SHP77 (cell line): ENCODE measurements at regions not wholly inside any gene's neighbourhood (a gene's known extent, or its start where the extent isn't known, plus 50 kb on each side); places are given as distances from the start of the nearest gene placed in this dataset.
"Not testable (repeated sequence)": the region's sequence is repeated elsewhere in the genome, so short reads cannot be mapped to it uniquely, and the experiment has no call there.

Source experiments
- DNase-seq, 2 experiments: peaks; one replicate each; lab custom pipeline; 2025; lab: John Stamatoyannopoulos, UW

GRCh38 chr6:50337532-50338122 lies 287.9 kb upstream of the DEFB112 start:
- DNase-seq = no peak

DNA sequence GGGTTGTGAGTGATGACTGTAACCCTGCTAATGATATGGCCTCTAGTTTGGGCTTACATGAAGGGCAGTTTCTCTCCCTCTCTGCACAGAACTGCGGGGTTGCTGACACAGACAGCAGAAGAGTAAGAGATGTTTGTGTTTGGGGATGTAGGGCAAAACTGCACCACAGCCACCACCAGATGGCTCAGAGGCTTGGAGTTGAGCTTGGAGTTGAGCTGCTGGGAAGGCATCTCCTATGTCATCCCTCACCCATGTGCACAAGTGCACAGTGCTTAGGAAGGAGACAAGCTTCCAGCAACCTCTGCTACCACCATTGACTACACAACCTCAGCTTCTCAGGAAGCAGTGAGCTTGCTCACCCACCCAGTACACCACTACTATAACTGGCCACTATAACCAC lies 303.9 kb upstream of the DEFB112 start:
- peak in 1 of 2 experiments; percentile 1 for DNase-seq

GRCh38 chr6:50358113-50358512 lies 308.4 kb upstream of the DEFB112 start:
- no peak for DNase-seq

GRCh38 chr6:50361641-50362331 lies 312.1 kb upstream of the DEFB112 start:
- DNase-seq = no peak

GRCh38 chr6:50362706-50363105 lies 313.0 kb upstream of the DEFB112 start:
- no peak for DNase-seq

GRCh38 chr6:50369996-50370395 lies 320.3 kb upstream of the DEFB112 start:
- DNase-seq = no peak

DNA sequence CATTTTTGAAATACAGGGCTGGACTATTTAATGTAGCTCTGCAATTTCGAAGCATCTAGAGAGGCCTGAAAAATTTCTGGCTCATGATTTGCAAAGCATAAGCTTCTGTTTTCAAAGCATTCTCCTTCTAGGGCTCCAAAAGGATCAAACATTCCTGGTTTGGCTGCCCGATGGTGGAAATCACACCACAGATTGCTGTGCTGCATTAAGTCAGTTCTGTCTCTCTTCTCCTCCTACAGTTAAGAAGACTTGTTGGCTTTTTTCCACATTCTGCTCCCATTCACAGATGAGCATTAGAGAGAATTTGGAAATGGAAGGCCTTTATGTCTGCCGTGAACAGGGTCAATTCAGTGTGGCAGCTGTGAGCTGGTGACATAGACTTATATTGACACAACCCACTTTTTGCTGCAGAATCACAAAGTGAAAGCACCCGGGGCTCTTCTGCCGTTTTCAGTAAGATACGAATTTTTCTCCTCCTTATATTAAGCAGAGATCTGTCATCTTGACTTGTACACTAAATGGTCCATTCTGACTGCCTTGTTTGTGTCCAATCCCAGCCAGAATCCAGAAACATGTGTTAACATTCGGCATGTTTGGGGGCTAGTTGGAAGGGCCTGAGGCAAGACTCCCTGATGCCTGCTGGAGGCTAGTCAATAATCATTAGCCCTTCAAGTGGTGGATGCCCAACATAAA lies 330.8 kb upstream of the DEFB112 start:
- DNase-seq = peak in 1 of 2 experiments; percentile 16

GRCh38 chr6:50381099-50381415 lies 331.3 kb upstream of the DEFB112 start:
- peak in 1 of 2 experiments; percentile 29 for DNase-seq

DNA sequence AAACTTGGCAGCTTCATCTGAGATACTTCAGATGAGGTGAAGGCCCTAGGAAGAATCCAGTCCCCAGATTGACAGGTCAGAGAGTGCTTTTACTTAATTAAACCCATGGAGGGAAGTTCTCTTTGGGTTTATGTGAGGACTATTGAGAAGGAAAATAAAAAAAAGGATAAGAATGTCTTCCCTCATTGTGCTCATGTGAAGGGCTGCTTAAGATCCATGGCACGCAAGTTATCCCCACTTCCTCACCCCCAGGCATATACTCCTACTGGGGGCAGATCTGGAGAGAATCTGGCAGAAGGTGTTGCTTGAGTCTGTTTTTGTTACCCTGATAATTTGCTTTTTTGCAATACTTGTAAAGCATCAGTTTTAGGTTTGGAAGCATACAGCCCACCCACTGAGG lies 322.9 kb upstream of the TFAP2D start:
- no peak for DNase-seq

DNA sequence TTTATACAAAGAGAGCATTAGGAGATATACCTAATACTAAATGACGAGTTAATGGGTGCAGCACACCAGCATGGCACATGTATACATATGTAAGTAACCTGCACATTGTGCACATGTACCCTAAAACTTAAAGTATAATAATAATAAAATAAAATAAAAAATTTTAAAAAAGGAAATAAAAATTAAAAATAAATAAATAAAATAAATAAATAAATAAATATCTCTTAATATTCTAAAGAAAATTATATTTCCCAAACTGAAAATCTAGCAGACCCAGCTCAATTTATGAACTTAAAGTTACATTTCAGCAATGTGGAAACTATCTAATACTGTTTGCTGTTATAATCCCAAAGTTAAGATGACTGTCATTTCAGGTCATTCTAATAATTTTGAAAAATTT lies 319.2 kb upstream of the TFAP2D start:
- not testable (repeated sequence) for DNase-seq

DNA sequence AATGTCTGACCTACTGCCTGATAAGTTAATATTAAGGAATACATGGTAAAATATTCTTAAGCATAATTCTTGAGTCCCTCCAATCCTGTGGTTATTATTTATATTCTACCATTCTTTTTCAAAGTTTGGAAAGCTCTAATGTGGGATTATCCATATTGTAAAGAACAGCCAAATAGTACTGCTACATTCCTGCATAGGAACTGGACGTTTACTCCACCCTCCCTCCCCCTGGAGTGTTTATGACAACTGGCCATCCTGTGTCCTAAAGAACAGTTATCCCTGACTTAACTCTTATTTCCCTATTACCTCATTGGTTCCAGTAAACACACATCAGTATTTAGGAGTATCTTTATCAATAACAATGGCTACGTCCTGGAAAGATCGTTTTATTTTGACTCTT lies 308.7 kb upstream of the TFAP2D start:
- no peak for DNase-seq

DNA sequence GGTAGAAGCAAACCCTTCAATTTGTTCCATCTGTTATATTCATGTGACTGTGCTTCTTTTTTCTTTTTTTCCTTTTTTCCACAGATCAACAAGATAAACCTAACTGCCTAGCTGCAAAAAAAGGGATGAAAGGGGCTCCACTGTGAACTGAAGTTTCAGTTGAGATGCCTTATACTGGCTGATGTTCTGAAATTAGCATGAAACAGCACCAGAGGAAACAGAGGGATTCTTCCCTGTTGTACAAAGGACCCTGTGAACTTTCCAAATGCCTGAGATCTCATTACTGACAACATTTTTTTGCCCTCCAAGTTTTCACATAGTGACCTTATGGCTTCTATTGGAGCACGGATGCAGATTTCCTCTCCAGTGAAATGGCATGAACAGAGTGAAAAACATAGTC lies 302.7 kb upstream of the TFAP2D start:
- DNase-seq = no peak

DNA sequence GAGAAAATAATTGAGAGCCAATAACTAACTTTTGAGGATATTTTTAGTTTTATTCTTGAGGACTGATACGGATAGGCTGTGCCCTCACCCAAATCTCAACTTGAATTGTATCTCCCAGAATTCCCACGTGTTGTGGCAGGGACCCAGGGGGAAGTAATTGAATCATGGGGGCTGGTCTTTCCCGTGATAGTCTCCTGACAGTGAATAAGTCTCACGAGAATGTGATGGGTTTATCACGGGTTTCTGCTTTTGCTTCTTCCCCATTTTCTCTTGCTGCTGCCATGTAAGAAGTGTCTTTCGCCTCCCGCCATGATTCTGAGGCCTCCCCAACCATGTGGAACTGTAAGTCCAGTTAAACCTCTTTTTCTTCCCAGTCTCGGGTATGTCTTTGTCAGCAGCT lies 292.3 kb upstream of the TFAP2D start:
- DNase-seq = not testable (repeated sequence)

DNA sequence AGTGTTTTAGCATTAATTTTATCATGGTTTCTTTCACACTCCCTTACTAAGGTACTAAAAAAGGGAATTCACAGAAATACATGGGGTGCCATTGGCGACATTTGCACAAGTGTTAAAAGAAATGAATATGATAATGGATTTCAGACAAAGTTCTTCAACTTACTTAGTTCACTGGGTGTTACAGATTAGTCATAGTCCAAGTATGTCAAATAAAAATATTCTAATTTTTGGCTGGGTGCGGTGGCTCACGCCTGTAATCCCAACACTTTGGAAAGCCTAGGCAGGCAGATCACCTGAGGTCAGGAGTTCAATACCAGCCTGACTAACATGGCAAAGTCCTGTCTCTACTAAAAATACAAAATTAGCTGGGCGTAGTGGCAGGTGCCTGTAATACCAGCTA lies 286.1 kb upstream of the TFAP2D start:
- no peak for DNase-seq

- DNase-seq = no peak
These were observed 275.4 kb upstream of the TFAP2D start for GRCh38 chr6:50437901-50438300.

GRCh38 chr6:50442531-50443040 lies 270.7 kb upstream of the TFAP2D start:
- no peak for DNase-seq

DNA sequence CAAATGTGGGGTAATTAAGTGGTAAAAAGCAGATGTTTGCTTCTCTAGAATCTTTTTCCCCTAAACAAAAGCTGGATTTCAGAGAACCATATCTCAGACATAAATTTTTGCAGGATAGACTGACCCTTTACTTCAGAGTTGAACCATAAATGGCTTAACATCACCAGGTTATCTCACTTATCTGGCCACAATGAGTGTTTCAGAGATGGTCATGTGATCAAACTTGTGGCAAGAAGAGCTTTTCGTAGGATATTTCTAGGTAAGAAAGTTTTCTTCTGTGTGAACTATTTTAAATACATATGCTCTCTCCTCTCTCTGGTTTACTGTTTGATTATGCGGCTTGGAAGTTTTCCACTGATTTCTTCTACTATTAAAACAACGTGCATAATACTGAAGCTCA lies 270.2 kb upstream of the TFAP2D start:
- no peak for DNase-seq

- no peak for DNase-seq
These were observed 264.2 kb upstream of the TFAP2D start for GRCh38 chr6:50449128-50449527.

DNA sequence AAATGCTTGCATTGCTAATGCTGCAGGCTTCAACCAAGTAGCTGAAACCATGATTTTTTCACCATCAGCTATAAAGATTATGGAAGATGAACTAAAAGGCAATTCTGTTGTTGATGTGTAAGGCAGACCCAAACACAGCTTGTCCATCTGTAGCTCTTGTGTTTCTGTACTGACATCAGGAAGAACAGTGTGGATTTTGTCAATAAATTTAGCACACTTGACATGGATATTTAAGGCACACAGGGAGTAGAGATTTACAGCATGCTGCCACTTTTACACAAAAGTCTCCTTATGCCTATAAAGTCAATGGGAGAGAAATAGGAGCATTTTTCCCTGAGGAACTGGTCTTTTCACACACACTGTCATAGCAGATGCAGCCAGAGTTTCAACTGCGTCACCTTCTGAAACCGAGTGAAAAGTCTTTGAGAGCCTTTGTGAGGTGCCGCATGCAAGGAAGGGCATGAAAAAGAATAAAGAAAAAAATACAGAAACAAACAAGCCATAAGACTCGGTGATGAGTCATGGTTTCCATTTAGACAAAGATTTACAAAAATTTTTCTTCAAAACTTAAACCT lies 261.4 kb upstream of the TFAP2D start:
- DNase-seq = no peak

DNA sequence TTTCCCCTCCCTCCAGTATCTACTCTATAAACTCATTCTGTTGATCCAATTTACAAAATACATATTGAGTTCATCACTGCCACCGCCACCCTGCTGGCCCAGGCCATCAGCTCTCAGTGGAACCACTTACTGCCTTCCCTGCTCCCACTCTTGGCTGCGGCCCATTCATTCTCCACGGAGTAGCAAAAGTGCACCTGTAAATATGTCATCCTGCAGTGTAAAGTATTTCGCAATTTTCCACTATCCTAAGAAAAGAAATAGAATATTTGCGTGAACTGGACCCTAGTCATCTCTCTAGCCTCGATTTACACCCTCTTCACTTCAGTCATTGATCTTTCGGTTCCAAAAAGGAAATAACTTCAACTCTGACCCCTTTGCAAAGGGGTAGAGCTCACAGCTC lies 258.3 kb upstream of the TFAP2D start:
- DNase-seq = no peak

DNA sequence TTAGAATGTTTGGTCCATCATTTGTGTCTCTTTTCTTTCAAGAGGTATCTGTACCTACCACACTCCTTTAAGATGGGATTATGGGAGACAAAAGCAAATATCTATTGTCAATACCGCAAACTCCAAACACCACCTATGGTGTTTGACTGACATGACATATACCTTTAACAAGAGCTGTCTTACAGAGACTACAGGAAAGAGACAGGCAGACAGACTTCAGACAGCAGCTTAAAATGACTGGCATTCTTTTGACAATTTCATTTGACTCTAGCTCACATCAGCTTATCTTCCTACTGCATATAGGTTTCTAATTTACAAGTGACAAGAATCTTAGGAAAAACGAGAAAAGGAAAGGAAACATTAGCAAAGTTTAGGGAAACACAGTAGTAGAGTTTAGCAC lies 256.0 kb upstream of the TFAP2D start:
- DNase-seq = no peak

DNA sequence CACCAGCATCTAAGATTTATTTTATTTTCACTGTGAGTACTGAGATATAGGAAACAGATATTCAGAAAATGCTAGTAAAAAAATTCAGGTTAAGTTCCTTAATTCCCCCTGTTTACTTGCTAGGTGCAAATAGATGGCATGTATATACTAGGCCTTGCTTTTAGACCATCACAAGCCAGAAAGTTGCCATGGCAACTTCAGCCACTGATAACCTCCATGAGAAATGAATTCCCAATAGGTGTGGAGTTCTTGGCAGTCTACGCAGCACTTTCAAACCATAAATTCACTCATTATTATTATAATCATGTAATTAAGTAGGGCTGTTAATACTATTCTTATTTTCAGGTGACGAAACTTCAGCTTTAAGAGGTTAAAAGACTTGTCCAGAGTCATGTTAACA lies 251.6 kb upstream of the TFAP2D start:
- DNase-seq = no peak

GRCh38 chr6:50463931-50464330 lies 249.4 kb upstream of the TFAP2D start:
- DNase-seq = no peak
